ENCODE measurements at regions not wholly inside any gene's neighbourhood (a gene's known extent, or its start where the extent isn't known, plus 50 kb on each side); places are given as distances from the start of the nearest gene placed in this dataset.

DNA sequence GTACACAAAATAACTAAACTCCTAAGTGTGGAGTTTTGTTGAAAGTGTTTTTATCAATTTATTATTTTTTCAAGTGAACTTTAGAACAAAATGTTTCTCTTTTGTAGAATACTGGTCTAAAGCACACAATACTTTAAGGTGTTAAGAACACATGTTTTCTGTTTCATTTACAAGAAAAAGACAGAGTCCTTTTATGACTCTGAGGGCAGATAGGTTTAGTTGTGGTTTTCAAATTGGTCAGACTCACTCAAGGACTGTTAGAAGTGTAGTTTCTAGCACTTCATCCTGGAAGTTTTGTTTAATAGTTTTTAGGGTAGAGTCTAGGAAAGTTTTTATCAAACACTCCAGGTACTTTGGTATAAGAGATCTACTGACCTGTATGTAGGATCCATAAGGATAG lies 376.5 kb downstream of the LRRIQ3 start:
- no peak for TF ChIP-seq POLR2A (IDR thresholded peaks at IDR 0.05)
- TF ChIP-seq, protein P1, sequence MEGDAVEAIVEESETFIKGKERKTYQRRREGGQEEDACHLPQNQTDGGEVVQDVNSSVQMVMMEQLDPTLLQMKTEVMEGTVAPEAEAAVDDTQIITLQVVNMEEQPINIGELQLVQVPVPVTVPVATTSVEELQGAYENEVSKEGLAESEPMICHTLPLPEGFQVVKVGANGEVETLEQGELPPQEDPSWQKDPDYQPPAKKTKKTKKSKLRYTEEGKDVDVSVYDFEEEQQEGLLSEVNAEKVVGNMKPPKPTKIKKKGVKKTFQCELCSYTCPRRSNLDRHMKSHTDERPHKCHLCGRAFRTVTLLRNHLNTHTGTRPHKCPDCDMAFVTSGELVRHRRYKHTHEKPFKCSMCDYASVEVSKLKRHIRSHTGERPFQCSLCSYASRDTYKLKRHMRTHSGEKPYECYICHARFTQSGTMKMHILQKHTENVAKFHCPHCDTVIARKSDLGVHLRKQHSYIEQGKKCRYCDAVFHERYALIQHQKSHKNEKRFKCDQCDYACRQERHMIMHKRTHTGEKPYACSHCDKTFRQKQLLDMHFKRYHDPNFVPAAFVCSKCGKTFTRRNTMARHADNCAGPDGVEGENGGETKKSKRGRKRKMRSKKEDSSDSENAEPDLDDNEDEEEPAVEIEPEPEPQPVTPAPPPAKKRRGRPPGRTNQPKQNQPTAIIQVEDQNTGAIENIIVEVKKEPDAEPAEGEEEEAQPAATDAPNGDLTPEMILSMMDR (IDR thresholded peaks at IDR 0.05) = no peak
- H3K4me3 ChIP-seq = no peak overlapping the region
- no peaks in the 10 kb centered on the region for H3K27me3 ChIP-seq
- no peak for DNase-seq
- H3K9me3 ChIP-seq = no peaks in the 10 kb centered on the region
- no peaks in the 10 kb centered on the region for H3K36me3 ChIP-seq (ENCODE audit: low read depth, missing control alignments)
- intact Hi-C loops (cut with DNase I; ENCODE audit: low total_unique reads) = no loop called here
- H3K27ac ChIP-seq = no peak overlapping the region
- H3K4me1 ChIP-seq = no peaks in the 10 kb centered on the region

DNA sequence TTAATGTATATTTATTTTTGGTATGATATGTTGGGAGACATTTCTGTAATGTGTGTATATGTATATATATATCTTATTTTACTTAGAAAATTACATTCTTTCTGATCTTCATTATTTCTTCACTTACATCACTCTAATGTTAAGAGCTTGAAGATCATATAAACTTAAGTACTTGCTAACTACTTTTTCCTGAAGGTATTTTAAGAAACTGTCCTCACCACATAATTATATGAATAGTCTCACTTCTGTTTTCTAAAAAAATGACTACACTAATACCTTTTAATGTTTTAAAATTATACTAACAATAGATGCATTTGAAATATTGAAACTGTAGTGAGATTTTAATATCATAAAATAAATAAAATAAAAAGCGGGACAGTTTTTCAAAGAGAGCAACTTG lies 377.1 kb downstream of the LRRIQ3 start:
- no peaks in the 10 kb centered on the region for H3K4me1 ChIP-seq

DNA sequence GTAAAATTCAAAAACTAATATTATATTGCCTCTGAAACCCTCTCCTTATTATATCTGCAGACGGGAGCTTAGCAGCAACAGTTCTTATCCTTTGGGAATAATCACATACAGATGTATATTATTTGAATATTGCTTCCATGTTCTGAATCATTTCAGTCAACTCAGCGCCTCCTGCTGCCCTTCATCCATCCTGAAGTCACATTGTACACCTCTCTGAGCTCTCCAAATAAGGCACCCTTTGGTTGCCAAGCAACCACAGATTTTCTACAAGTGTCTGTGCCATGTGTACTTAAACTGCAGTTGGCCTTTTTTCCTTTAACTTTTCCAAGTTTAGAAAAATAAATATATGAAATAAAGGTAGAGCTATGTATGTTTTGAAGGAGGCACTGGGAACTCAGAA lies 384.3 kb downstream of the LRRIQ3 start:
- DNase-seq = no peak
- TF ChIP-seq, protein P1 (IDR thresholded peaks at IDR 0.05) = no peak
- TF ChIP-seq POLR2A (IDR thresholded peaks at IDR 0.05) = no peak
- Histone ChIP-seq H3K4me1 (no peaks in the 10 kb centered on the region), H3K27me3 (no peaks in the 10 kb centered on the region), H3K36me3 (ENCODE audit: low read depth, missing control alignments) (no peaks in the 10 kb centered on the region), H3K4me3 (no peak overlapping the region), H3K9me3 (no peaks in the 10 kb centered on the region), H3K27ac (no peak overlapping the region)
- intact Hi-C loops (cut with DNase I; ENCODE audit: low total_unique reads) = no loop called here
- WGBS, 2 donors = 73 to 74% methylated on average over 2 of the region's 2 CpGs

More for the DNA sequence above, 377.1 kb downstream of the LRRIQ3 start:
- Histone ChIP-seq H3K36me3 (ENCODE audit: low read depth, missing control alignments) (no peaks in the 10 kb centered on the region), H3K27ac (no peak overlapping the region), H3K9me3 (no peaks in the 10 kb centered on the region), H3K4me3 (no peak overlapping the region), H3K27me3 (no peaks in the 10 kb centered on the region)
- intact Hi-C loops (cut with DNase I; ENCODE audit: low total_unique reads) = no loop called here
- TF ChIP-seq, protein P1 (IDR thresholded peaks at IDR 0.05) = no peak
- no peak for TF ChIP-seq POLR2A (IDR thresholded peaks at IDR 0.05)
- no peak for DNase-seq
- WGBS, 2 donors = 71 to 79% methylated on average over 1 of the region's 1 CpG

DNA sequence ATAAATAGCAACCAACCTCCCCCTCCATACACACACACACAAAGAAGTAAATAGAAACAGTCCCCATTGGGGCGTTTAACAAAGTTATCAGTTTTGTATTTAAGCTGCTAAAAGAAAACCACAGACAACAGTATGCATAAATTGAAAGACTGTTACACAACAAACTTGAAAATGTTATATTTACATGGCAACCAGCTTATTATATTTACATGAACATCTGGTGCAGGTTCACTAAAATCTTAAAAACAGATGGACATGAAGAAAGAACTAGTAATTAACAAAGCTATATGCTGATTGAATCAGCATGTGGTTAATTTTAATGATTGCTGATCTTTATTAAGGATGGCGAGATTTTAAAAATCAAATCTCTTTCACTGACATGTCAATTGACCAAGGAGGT lies 384.7 kb downstream of the LRRIQ3 start:
- intact Hi-C loops (cut with DNase I; ENCODE audit: low total_unique reads) = no loop called here
- WGBS, 2 donors = 71 to 76% methylated on average over 2 of the region's 2 CpGs
- TF ChIP-seq, protein P1 (IDR thresholded peaks at IDR 0.05) = no peak
- TF ChIP-seq POLR2A (IDR thresholded peaks at IDR 0.05) = no peak

DNA sequence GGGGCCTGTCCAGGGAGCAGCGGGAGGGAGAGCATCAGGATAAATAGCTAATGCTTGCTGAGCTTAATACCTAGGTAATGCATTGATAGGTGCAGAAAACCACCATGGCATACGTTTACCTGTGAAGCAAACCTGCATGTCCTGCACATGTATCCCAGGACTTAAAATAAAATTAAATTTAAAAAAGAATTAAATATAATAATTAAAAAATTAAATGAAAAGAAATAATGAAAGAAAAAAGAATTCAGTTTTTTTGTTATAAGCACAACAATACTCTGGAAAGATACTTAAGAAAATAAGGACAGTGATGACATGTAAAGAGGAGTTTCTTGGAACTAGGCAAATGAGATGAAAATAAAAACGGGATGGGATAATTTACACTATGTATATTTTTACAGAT lies 386.2 kb downstream of the LRRIQ3 start:
- WGBS, 2 donors = 91 to 92% methylated on average over 3 of the region's 3 CpGs
- TF ChIP-seq POLR2A (IDR thresholded peaks at IDR 0.05) = no peak
- TF ChIP-seq, protein P1 (IDR thresholded peaks at IDR 0.05) = no peak
- no peak overlapping the region for H3K4me3 ChIP-seq
- DNase-seq = no peak
- H3K27ac ChIP-seq = no peak overlapping the region
- no peaks in the 10 kb centered on the region for H3K27me3 ChIP-seq
- H3K9me3 ChIP-seq = no peaks in the 10 kb centered on the region
- no peaks in the 10 kb centered on the region for H3K4me1 ChIP-seq
- H3K36me3 ChIP-seq (ENCODE audit: low read depth, missing control alignments) = no peaks in the 10 kb centered on the region
- intact Hi-C loops (cut with DNase I; ENCODE audit: low total_unique reads) = no loop called here

More for the DNA sequence above, 384.7 kb downstream of the LRRIQ3 start:
- DNase-seq = no peak
- no peaks in the 10 kb centered on the region for H3K4me1 ChIP-seq
- no peaks in the 10 kb centered on the region for H3K27me3 ChIP-seq
- no peaks in the 10 kb centered on the region for H3K9me3 ChIP-seq
- no peak overlapping the region for H3K27ac ChIP-seq
- H3K36me3 ChIP-seq (ENCODE audit: low read depth, missing control alignments) = no peaks in the 10 kb centered on the region
- no peak overlapping the region for H3K4me3 ChIP-seq

Measured in testis (tissue), 2 donors.